22Rv1 (cell line): ENCODE measurements at regions not wholly inside any gene's neighbourhood (a gene's known extent, or its start where the extent isn't known, plus 50 kb on each side); places are given as distances from the start of the nearest gene placed in this dataset.

Experiments used
- ZFX ChIP-seq: fragments of 450-650 bp; IDR thresholded peaks from 2 replicates; pipeline ENCODE4 v1.6.1; 2017; ENCODE audit warnings: antibody characterized with exemption, borderline replicate concordance
- TF ChIP-seq, protein P1 (sequence below): fragments of 450-650 bp; IDR thresholded peaks from 2 replicates; pipeline ENCODE4 v1.5.1; 2017; ENCODE audit warnings: mild to moderate bottlenecking

DNA sequence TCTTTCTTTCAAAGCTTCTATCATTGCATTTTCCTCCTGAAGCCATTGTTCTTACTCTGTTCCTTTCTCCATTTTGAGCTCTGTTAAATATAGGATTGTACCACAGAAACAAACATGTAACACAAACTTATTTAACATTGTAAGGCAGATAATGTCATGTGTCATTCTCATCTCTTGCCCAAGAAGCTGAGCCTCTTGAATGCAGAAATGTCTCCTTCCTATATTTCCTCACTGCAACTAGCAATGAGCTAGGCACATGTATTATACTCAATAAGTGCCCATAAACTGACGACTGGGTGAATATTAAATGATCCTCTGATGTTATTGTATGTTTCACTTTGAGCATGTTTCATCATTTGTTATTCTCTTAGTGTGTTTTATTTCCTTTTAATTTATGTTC lies 56.7 kb upstream of the SLC7A11 start:
- TF ChIP-seq, protein P1, sequence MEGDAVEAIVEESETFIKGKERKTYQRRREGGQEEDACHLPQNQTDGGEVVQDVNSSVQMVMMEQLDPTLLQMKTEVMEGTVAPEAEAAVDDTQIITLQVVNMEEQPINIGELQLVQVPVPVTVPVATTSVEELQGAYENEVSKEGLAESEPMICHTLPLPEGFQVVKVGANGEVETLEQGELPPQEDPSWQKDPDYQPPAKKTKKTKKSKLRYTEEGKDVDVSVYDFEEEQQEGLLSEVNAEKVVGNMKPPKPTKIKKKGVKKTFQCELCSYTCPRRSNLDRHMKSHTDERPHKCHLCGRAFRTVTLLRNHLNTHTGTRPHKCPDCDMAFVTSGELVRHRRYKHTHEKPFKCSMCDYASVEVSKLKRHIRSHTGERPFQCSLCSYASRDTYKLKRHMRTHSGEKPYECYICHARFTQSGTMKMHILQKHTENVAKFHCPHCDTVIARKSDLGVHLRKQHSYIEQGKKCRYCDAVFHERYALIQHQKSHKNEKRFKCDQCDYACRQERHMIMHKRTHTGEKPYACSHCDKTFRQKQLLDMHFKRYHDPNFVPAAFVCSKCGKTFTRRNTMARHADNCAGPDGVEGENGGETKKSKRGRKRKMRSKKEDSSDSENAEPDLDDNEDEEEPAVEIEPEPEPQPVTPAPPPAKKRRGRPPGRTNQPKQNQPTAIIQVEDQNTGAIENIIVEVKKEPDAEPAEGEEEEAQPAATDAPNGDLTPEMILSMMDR, result no peak
- no peak for TF ChIP-seq ZFX
